HG02798 (cell line): ENCODE measurements at regions not wholly inside any gene's neighbourhood (a gene's known extent, or its start where the extent isn't known, plus 50 kb on each side); places are given as distances from the start of the nearest gene placed in this dataset.
"Not testable (repeated sequence)": the region's sequence is repeated elsewhere in the genome, so short reads cannot be mapped to it uniquely, and the experiment has no call there.

Source experiments
- ATAC-seq: cut with Tn5 transposase; IDR thresholded peaks from one replicate; pipeline ENCODE4 v1.9.1; 2021; ENCODE audit warnings: mild to moderate bottlenecking; ENCODE audit not compliant: unreplicated experiment, poor library complexity

DNA sequence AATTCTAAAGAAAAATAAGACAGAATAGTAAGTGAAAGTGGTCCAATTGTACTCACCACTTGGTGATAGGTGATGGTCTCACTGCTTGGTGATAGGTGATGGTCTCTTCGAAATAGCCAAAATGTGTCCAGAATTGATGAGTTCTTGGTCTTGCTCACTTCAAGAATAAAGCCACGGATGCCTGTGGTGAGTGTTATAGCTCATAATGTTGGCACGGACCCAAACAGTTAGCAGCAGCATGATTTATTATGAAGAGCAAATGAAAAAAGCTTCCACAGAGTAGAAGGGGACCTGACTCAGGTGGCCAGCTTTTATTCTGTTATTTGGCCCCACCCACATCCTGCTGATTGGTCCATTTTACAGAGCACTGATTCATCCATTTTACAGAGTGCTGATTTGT is 272.6 kb downstream of the RPS4Y2 start:
- no peak for ATAC-seq

DNA sequence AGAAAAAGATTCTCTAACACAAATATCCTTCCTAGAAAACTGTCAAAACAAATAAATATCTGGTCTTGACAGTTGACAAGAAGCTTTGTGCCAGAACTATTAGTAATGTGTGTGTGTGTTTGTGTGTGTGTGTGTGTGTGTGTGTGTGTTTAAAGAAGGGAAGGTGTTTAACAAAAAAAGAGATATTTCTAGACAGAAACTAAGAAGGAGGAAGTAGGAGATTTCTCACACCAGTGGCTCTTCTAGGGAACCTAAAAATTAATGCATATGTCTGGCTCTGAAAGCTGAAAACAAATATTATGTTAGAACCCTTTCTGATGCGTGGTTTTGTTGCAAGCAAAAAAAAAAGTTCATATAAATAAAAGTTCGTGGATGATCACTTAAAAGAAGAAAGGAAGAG is 277.5 kb downstream of the RPS4Y2 start:
- ATAC-seq, result no peak

DNA sequence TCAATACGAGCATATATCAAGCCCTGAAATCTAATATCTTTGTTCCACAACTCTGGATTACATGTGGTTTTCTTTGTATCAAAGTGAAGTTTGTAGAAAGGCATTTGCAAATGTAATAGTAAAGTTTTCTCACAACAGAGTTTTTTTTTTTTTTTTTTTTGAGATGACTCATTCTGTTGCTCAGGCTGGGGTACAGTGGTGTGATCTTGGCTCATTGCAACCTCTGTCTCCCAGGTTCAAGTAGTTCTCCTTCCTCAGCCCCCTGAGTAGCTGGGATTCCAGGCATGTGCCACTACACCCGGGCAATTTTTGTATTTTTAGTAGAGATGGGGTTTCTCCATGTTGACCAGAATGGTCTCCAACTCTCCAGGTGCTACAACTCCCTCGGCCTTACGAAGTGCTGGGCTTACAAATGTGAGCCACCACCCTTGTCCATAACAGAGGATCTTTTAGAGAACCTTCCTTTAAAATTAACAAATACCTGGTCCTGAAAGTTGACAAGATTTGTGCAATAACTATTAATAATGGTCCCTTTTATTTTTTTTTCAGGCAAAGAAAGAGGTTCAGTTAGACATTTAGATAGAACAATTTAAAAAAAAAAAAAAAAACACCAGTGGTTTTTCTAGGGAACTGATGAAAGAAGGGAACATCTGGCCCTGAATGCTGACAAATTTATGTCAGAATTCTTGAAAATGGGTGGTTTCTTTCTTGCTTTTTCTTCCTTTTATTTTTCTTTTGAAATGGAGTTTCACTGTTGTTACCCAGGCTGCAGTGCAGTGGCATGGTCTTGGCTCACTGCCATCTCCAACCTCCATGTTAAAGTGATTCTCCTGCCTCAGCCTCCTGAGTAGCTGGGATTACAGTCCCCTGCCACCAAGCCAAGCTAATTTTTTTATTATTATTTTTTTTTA is 278.5 kb downstream of the RPS4Y2 start:
- ATAC-seq, result no peak

DNA sequence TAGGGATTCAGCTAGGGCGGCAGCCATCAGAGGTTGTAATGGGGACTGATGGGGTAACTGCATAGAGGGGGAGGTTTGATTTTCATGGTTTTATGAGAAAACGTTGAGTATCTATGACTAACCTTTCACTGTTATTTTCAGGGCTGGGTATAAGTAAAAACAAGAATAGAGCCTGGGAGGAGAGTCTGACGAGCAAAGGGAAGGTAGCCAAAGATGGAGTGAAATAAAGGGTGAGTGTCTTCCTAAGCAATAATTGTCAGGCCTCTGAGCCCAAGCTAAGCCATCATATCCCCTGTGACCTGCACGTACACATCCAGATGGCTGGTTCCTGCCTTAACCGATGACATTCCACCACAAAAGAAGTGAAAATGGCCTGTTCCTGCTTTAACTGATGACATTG is 281.5 kb downstream of the RPS4Y2 start:
- not testable (repeated sequence) for ATAC-seq

DNA sequence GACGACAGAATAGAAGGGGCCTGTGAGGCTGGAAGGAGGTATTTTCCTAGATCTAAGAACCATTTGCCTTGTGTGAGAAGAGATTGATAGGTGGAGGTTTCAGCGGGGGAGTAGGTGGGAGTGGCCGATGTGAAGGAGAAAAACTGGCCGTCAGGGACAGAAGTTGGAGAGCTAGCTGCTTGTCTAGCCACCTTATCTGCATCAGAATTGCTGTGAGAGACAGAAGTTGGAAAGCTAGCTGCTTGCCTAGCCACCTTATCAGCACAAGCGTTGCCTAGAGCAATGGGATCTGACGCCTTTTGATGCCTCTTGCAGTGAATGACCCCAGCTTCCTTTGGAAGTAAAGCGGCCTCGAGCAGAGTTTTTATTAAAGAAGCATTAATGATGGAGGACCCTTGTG is 283.9 kb downstream of the RPS4Y2 start:
- ATAC-seq, result no peak

DNA sequence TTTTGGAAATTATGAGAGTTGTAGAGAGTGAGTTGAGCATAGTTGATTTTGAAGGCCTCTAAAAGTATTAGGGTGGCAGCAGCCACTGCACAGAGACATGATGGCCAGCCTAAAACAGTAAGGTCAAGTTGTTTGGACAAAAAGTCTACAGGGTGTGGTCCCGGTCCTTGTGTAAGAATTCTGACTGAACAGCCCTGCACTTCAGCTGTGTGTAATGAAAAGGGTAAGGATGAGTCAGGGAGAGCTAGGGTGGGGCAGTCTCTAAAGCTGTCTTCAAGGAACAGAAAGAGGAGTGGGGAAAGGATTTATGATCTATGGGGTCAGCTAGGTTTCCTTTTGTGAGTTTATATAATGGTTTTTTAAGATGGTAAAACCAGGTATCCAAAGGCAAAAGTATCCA is 284.8 kb downstream of the RPS4Y2 start:
- not testable (repeated sequence) for ATAC-seq

DNA sequence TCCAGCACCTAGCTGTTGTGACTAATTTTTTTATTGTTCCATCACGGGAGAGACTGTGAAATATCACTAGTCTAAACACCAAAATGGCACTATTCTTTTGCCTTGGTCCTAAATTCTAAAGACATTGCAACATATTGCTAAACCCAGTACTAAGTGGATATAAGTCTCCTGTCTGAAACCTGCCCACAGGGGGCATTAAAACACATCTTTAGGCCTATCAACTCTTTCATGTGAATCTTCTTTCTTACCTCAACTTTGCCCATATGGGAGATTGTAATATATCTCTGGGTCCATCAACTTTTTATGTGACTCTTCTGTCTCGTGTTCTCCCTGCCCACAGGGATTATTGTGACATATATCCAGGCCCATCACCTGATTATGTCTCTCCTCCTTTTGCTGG is 317.2 kb downstream of the RPS4Y2 start:
- ATAC-seq, result no peak

DNA sequence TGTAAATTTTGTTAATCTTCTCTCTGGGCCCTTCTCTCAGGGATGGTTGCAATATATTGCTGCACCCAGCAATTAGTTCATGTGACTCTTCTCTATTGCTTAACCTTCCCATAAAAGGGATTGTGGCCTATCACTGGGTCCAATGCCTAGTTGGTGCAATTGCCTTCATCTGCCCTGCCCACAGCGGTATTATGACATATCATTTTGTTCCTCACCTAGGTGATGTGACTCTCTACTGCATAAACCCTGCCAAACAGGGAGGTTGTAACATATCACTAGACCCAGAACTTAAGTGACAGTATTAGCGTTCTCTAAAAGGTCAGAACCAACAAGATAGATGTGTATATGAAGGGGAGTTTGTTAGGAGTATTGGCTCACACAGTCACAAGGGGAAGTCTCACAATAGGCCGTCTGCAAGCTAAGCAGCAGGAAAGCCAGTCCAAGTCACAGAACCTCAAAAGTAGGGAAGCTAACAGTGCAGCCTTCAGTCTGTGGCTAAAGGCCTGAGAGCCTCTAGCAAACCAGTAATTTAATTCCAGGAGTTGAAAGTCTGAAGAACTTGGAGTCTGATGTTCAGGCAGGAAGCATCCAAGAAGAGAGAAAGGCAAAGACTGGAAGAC is 317.8 kb downstream of the RPS4Y2 start:
- no peak for ATAC-seq

DNA sequence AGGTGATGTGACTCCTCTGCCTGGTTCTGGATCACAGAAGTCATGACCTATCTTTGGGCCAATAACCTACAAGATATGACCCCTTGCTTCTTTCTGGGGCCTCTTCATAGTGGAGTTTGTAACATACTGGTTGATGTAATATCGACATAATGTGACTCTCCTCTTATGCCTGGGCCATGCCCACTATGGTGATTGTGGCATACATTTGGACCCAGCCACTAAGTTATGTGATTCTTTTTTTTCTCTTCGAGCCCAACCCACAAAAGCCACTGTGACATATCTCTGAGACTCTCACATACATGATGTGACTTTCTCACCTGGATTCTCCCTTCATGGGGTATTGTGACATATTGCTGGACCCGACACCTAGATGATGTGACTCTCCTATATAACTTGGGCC is 319.8 kb downstream of the RPS4Y2 start:
- no peak for ATAC-seq

DNA sequence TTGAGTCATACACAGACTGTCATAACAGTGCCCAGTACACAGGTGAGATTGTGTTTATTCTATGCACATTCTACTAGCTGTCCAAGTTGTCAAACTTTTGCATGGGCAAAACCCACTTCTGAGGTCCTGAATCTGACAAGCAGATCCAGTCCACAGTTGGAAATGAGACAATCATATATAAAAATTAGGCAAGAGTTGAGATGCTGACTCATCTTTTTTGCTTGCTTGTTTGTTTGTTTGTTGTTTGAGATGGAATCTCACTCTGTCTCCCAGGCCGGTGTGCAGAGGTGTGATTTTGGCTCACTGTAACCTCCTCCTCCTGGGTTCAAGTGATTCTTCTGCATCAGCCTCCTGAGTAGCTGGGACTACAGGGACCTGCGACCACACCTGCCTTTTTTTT is 323.8 kb downstream of the RPS4Y2 start:
- no peak for ATAC-seq

DNA sequence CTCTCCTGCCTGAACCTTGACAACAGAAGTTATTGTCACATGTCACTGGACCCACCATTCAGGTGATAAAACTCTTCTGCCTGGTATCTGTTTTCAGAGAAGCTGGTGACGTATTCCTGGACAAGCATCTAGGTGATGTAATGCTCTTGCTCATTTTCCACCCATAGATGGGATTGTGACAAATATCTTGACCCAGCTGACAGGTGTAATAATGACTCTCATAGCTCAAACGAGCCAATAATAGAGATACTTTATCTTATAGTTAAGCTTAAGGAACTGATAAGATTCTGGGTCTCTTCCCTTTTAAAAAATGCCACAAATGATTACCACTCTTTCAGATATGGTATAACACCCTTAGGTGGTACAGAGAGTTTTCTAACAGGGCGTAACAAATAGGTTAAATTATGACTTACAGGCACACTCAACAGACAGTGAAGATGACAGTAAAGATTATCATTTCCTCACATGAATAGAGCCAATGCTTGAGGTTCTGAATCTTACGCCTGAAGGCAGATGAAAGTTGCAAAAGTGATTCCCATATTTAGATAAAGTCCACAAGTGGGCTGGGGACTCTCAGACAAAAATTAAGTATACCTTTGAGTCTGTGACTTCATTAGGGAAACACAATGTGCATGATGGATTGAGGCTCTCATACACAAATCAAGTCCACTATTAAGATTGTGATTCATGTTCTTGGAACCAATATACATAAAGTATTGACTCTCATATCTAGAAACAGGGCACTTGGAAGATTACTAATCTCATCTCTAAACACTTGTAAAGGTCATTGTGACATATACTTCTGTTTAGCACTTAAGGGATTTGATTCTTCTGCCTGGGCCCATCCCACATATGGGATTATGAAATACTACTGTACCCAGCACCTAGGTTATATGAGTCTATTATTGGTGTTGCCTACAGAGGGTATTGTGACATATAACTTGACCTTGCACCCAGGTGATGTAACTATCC is 326.0 kb downstream of the RPS4Y2 start:
- ATAC-seq, result no peak

DNA sequence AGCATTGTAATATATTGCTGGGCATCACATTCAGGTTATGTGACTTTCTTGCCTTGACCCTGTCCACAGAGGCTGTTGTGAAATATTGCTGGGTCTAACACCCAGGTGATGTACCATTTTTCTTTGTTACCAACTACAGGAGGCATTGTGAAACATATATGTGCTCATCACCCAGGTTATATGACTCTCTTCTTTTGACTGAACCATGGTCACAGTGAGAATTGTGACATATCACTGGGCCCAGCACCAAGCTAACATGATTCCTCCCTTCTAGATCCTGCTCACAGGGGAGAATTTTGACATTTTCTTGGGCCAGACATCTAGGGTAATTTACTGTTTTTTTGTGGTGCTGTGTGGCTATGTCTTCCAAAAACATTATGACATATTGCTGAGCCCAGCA is 326.7 kb downstream of the RPS4Y2 start:
- no peak for ATAC-seq

DNA sequence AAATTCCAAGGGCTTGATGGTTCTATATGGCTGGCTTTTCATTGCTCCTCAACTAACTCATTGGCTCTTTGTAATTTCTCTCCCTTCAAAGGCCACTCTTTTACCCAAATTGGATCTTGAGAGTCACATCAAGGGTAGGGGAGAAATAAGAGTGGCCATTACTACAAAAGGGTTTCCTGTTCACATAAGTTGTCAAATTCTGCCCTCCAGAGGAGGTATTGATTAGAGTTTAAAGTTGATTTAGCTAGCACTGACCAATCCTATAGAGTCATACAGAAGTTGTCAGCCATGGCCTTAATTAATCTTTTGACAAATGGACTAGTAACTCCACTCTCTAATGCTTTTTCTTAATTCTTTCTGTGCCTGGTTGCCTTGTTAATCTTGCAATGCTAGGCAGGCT is 336.0 kb downstream of the RPS4Y2 start:
- ATAC-seq, result no peak

DNA sequence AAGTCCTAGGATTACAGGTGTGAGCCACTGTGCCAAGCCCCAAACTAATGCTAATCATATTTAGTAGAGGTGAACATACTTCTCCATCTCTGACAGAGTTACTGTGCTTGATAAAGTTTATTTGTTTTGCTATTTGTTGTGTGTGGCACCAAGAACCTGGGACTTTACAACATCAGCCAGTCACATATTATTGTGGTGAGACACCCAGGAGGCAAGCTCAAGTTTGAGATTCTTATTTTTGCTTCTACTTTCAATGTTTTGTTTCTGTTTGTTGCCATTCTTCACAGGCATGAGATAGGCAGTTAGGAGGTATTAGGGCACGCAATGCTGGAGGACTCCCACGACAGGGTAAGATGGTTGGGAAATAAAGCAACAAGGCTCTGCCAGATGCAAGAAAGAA is 346.6 kb downstream of the RPS4Y2 start:
- no peak for ATAC-seq

DNA sequence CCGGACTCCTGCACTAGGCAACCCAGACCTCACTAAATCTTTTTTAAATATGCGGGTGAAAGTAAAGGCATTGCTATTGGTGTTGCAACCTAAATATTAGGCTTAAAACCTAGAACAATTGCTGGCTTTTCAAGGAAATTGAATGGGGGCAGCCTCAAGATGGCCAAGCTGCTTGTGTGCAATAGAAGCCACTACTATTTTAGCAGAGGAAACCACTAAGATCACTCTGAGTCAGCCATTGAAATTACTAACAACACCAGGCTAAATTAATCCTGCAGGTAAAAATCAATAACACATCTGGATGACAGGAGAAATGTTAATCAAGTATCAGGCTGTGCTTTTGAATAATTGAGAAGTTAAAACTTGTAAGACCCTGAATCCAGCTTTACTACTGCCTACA is 348.0 kb downstream of the RPS4Y2 start:
- ATAC-seq, result peak; percentile 41

DNA sequence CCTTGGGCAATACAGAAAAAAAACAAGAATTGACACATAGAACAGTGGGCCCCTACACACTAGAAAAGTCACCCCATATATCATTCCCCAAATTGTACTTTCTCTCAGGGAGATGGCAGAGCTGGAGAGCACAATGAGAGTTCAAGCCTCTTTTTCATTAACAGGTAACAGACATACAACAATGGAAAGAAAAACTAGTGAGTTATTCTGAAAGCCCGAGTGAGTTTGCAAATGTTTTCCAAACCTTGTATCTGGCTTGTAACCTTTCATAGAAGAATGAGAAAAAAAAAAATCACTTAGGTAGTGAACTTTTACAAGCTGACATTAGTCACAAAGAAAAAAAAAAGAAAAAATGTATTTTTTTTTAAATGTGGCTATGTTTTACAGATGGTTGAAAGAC is 349.6 kb downstream of the RPS4Y2 start:
- no peak for ATAC-seq

DNA sequence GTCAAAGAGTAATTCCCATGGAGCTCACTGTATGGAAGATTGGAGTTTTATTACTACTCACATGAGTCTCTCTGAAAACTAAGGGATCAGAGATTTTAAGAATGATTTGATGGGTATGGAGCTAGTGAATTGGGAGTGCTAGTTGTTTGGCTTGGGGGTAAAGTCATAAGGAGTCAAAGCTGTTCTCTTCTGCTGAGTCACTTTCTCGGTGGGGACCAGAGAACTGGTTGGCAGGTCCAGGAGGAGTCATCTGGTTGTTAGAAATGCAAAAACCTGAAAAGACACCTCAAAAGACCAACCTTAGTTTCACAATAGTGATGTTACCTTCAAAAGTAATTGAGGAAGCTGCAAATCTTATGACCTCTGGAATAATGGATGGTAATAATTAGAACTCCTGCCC is 355.4 kb downstream of the RPS4Y2 start:
- ATAC-seq, result no peak

DNA sequence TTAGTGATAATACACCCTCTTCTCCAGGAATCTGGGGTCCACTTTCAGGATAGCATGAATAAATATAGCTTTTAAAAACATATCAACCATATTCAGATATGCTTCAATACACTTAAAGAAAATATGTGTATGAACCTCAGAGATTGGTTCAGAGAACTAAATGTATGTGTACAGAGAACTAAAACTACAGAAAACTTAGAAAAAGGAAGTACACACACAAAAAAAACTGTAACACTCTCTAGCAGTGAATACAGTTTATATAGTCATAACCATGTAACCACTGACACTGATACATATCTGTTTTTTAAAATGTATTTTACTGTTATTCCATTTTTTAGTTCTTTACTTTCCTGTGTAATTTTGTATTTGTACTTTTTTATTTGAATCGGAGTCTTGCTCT is 365.2 kb downstream of the RPS4Y2 start:
- ATAC-seq, result no peak

DNA sequence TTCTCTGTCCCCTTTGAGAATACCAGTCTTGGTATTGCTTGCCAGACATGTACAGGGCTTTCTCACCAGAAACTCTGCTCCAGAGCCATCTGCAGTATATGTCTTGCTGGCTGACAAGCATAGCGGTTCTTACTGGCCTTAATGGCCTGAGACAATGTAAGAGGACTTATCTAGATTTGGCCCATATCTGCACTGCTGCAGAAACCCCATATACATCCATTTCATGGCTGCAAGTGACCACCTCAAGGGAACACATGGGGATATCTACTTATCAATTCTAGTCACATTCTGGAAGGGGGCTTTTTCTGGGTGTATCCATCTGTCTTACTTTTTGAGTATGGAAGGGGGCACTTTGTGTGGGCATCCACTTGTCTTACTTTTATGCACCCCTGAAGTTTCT is 375.5 kb upstream of the RBMY1B start:
- no peak for ATAC-seq

DNA sequence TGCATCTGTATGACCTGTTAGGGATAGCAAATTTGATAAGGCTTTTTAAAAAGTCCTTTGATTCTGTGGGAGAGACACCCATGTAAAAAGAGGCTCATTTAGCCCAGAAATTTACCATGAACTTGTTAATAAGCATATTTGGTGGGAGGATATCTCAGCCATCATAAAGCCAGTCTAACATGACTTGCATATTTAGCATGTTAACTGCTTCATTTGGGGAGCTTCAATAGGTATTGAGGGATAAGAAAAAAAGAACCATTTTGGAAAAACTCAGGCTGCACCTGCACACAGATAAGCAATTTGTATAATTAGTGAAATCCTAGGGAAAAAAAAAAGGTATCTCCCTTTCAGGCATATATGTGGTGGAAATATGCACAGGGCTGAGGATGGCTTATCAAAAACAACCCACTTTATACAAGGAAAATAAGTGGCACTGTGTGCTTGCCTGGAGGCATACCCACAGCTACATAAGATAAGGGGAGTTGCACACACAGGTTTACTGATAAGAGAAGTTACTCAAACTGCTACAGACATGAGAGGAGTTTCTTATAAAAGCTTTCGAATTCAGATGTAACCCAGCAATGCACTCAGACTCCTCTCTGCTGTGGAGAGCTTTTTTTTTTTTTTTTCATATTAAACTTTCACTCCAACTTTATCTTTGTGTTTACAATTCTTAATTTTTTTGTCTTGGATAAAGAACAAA is 372.9 kb upstream of the RBMY1B start:
- ATAC-seq, result no peak
